Activated CD4-positive, alpha-beta T cell treated with anti-CD3 and anti-CD28 coated beads, Interleukin-2, amount 10 ng/mL, durations not matched to agents 7 days and 5 days (primary cell): ENCODE measurements at regions not wholly inside any gene's neighbourhood (a gene's known extent, or its start where the extent isn't known, plus 50 kb on each side); places are given as distances from the start of the nearest gene placed in this dataset.

ENCODE experiments used
- CTCF ChIA-PET: fragments of 350-600 bp; sonication (Branson Sonifier 250); formaldehyde crosslinking; loops from one replicate; lab custom pipeline; 2021; ENCODE audit warnings: antibody characterized with exemption; lab: Charles Lee
- POLR2A ChIA-PET: fragments of 350-600 bp; sonication (Branson Sonifier 250); formaldehyde crosslinking; loops from one replicate; lab custom pipeline; 2021; ENCODE audit warnings: antibody characterized with exemption; lab: Charles Lee
- DNase-seq: peaks from one replicate; pipeline ENCODE4 v3.0.0-alpha.2; 2020
- H3K27ac Mint-ChIP-seq: one replicate; pipeline ENCODE4 v1.8.0; 2021; ENCODE audit warnings: mild to moderate bottlenecking, moderate library complexity, mixed read lengths
- H3K27me3 Mint-ChIP-seq: one replicate; pipeline ENCODE4 v1.8.0; 2021; ENCODE audit warnings: mixed read lengths
- H3K36me3 Mint-ChIP-seq: one replicate; pipeline ENCODE4 v1.8.0; 2021; ENCODE audit warnings: low read depth, mixed read lengths
- H3K4me1 Mint-ChIP-seq: one replicate; pipeline ENCODE4 v1.8.0; 2021; ENCODE audit warnings: mixed read lengths
- H3K4me3 Mint-ChIP-seq: one replicate; pipeline ENCODE4 v1.8.0; 2021; ENCODE audit warnings: mild to moderate bottlenecking, moderate library complexity, mixed read lengths
- H3K9me3 Mint-ChIP-seq: one replicate; pipeline ENCODE4 v1.8.0; 2021; ENCODE audit warnings: mixed read lengths

- no peaks in the 10 kb centered on the region for H3K36me3 Mint-ChIP-seq
- no peak for DNase-seq
- peaks cover under 1% of the 10 kb centered on the region for H3K9me3 Mint-ChIP-seq
- ChIA-PET CTCF (no interaction called here), POLR2A (no interaction called here)
- no peak overlapping the region for H3K4me3 Mint-ChIP-seq
- peaks cover 2% of the 10 kb centered on the region for H3K27me3 Mint-ChIP-seq
- no peak overlapping the region for H3K27ac Mint-ChIP-seq
- H3K4me1 Mint-ChIP-seq, result no peaks in the 10 kb centered on the region
Observed at GRCh38 chr10:124306520-124306919, 112.2 kb downstream of the OAT start.

DNA sequence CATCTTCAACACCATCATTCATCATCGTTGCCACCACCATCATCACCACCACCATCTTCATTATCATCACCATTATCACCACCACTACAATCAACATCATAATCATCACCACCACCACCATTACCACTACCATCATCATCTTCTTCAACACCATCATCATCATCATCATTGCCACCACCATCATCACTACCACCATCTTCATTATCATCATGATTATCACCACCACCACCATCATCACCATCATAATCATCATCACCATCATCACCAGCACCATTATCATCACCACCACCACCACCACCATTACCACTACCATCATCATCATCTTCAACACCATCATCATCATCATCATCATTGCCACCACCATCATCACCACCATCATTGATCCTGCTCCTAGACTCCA is 112.7 kb downstream of the OAT start:
- Mint-ChIP-seq H3K27me3 (peaks cover 2% of the 10 kb centered on the region), H3K36me3 (no peaks in the 10 kb centered on the region), H3K4me3 (no peak overlapping the region), H3K27ac (no peak overlapping the region), H3K9me3 (peaks cover 4% of the 10 kb centered on the region), H3K4me1 (no peaks in the 10 kb centered on the region)
- POLR2A ChIA-PET, result no interaction called here
- CTCF ChIA-PET, result no interaction called here
- no peak for DNase-seq

GRCh38 chr10:124305131-124305530 is 113.6 kb downstream of the OAT start:
- H3K4me1 Mint-ChIP-seq, result no peaks in the 10 kb centered on the region
- peaks cover 8% of the 10 kb centered on the region for H3K9me3 Mint-ChIP-seq
- DNase-seq, result no peak
- ChIA-PET CTCF (no interaction called here), POLR2A (no interaction called here)
- no peaks in the 10 kb centered on the region for H3K36me3 Mint-ChIP-seq
- no peak overlapping the region for H3K4me3 Mint-ChIP-seq
- H3K27me3 Mint-ChIP-seq, result no peaks in the 10 kb centered on the region
- H3K27ac Mint-ChIP-seq, result no peak overlapping the region

- ChIA-PET POLR2A (no interaction called here), CTCF (no interaction called here)
- peaks cover 8% of the 10 kb centered on the region for H3K9me3 Mint-ChIP-seq
- no peaks in the 10 kb centered on the region for H3K36me3 Mint-ChIP-seq
- H3K4me1 Mint-ChIP-seq, result no peaks in the 10 kb centered on the region
- H3K4me3 Mint-ChIP-seq, result no peak overlapping the region
- H3K27me3 Mint-ChIP-seq, result no peaks in the 10 kb centered on the region
- DNase-seq, result no peak
- H3K27ac Mint-ChIP-seq, result no peak overlapping the region
Observed at GRCh38 chr10:124303662-124304418, 114.9 kb downstream of the OAT start.

GRCh38 chr10:124302951-124303505 is 115.7 kb downstream of the OAT start:
- H3K9me3 Mint-ChIP-seq, result peaks cover 8% of the 10 kb centered on the region
- H3K27me3 Mint-ChIP-seq, result no peaks in the 10 kb centered on the region
- no peaks in the 10 kb centered on the region for H3K4me1 Mint-ChIP-seq
- H3K4me3 Mint-ChIP-seq, result no peak overlapping the region
- POLR2A ChIA-PET, result no interaction called here
- DNase-seq, result no peak
- no peaks in the 10 kb centered on the region for H3K36me3 Mint-ChIP-seq
- CTCF ChIA-PET, result no interaction called here
- no peak overlapping the region for H3K27ac Mint-ChIP-seq

DNA sequence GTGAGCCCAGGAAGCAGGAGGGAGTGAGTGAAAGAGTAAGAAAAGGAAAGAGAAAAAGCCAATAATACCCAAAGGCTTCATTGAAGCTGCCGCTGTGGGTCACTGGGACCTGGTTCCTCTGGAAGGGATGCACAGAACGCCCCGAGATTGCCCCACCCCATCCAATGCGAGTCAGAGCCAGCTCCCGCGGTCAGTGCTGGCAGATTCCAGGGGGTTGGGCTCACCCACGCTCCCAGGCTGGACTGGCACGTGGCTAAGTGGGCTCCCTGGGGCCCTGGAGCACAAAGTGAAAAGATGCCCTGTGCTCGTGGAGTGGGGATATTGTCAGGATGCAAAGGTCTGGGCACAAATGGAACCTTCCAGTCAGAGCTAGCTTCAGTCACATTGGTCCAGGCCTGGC is 117.0 kb downstream of the OAT start:
- ChIA-PET POLR2A (no interaction called here), CTCF (no interaction called here)
- DNase-seq, result no peak
- no peaks in the 10 kb centered on the region for H3K27me3 Mint-ChIP-seq
- H3K27ac Mint-ChIP-seq, result no peak overlapping the region
- peaks cover 8% of the 10 kb centered on the region for H3K9me3 Mint-ChIP-seq
- H3K36me3 Mint-ChIP-seq, result no peaks in the 10 kb centered on the region
- no peak overlapping the region for H3K4me3 Mint-ChIP-seq
- no peaks in the 10 kb centered on the region for H3K4me1 Mint-ChIP-seq

- Mint-ChIP-seq H3K27ac (no peak overlapping the region), H3K4me3 (no peak overlapping the region), H3K27me3 (no peaks in the 10 kb centered on the region), H3K4me1 (no peaks in the 10 kb centered on the region), H3K36me3 (no peaks in the 10 kb centered on the region), H3K9me3 (peaks cover 8% of the 10 kb centered on the region)
- CTCF ChIA-PET, result interaction anchor here (0.5 kb wide), 1 partner anchor 557 kb away, joined by 3 read pairs; no protein-coding TSS in a partner anchor
- no peak for DNase-seq
- POLR2A ChIA-PET, result no interaction called here
Observed at GRCh38 chr10:124300735-124301134, 118.0 kb downstream of the OAT start.

GRCh38 chr10:124300224-124300623 is 118.5 kb downstream of the OAT start:
- no peaks in the 10 kb centered on the region for H3K36me3 Mint-ChIP-seq
- CTCF ChIA-PET, result no interaction called here
- H3K4me1 Mint-ChIP-seq, result no peaks in the 10 kb centered on the region
- H3K27me3 Mint-ChIP-seq, result no peaks in the 10 kb centered on the region
- no peak for DNase-seq
- peaks cover 8% of the 10 kb centered on the region for H3K9me3 Mint-ChIP-seq
- no peak overlapping the region for H3K4me3 Mint-ChIP-seq
- no peak overlapping the region for H3K27ac Mint-ChIP-seq
- POLR2A ChIA-PET, result no interaction called here

DNA sequence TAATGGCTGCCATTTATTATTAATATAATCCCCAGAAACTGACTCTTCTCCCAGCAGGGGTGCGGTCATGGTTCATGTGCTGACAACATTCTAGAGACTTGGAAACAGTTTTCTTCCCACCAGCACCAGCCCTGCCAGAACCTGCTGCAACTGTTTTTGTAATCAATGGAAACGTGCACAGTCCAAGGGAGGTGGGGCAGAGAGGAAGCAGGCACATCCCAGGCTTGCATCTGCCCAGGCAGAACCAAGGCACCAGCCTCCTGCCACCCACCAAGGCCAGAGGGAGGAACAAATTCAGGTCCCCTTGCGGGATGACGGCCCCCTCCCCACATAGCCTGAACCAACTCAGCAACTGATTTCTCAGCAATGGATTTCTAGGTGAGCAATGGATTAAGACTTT is 119.0 kb downstream of the OAT start:
- DNase-seq, result no peak
- ChIA-PET CTCF (no interaction called here), POLR2A (no interaction called here)
- H3K27me3 Mint-ChIP-seq, result no peaks in the 10 kb centered on the region
- H3K36me3 Mint-ChIP-seq, result no peaks in the 10 kb centered on the region
- no peaks in the 10 kb centered on the region for H3K4me1 Mint-ChIP-seq
- H3K4me3 Mint-ChIP-seq, result no peak overlapping the region
- no peak overlapping the region for H3K27ac Mint-ChIP-seq
- peaks cover 8% of the 10 kb centered on the region for H3K9me3 Mint-ChIP-seq

DNA sequence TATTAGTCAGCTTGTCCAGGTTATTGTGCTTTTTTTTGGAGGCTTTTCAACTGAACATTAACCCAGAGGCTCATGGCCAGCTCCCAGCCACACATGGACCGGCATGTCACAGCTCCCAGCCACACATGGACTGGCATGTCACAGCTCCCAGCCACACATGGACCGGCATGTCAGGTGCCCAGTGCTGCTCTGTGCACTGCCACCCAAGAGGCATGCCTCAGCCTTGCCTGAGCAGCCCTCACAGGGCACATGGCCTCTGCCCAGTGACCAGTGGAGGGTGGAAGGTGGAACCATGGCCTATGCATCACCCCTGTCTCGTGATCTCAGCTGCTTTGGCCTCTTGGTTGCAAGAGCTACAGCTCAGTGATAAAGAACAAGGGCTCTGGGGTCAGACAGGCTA is 119.8 kb downstream of the OAT start:
- CTCF ChIA-PET, result no interaction called here
- H3K4me3 Mint-ChIP-seq, result no peak overlapping the region
- peaks cover 8% of the 10 kb centered on the region for H3K9me3 Mint-ChIP-seq
- POLR2A ChIA-PET, result no interaction called here
- no peak overlapping the region for H3K27ac Mint-ChIP-seq
- H3K4me1 Mint-ChIP-seq, result no peaks in the 10 kb centered on the region
- H3K27me3 Mint-ChIP-seq, result no peaks in the 10 kb centered on the region
- DNase-seq, result no peak
- no peaks in the 10 kb centered on the region for H3K36me3 Mint-ChIP-seq

DNA sequence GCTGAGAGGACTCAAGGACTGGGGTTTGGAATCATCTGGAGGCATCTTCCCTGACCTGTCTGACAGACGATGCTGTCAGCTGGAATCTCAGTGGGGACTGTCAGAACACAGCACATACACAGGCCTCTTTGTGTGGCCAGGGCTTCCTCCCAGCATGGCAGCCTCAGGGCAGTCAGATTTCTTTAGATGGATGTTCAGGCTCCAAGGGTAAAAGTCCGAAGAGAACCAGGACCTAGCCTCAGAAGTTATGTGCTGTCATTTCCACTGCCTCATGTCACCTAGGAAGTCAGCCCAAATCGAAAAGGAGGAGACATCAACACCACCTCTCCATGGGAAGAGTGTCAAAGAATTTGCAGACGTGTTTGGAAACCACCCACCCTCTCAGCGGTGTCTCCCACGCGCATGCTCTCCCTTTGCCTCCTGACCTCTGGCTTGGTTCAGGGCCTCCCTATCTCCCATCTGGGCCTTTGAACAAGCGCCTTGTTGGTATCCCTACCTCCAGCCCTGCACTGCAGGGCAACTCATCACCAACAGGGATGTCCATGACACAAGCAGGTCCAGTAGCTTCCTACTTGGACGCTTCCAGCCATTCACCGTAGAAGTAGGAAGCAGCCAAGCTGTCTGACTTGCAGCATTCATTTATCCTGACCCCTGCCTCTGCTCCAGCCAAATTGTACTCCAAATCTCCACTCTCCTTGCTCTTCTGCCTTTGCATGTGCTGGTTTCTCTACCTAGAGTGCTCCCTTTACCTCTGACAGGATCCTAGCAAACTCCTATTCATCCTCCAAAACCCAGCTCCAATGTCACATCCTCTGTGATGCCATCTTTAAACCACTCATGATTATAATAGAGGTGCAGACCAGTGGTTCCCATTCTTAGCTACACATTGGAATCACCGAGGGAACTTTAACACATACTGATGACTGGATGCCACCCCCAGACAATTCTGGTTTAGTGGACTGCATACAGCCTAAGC is 121.6 kb downstream of the OAT start:
- POLR2A ChIA-PET, result no interaction called here
- DNase-seq, result no peak
- no peaks in the 10 kb centered on the region for H3K36me3 Mint-ChIP-seq
- H3K4me1 Mint-ChIP-seq, result no peaks in the 10 kb centered on the region
- CTCF ChIA-PET, result interaction anchor here (2.3 kb wide), 1 partner anchor 92 kb away, joined by 7 read pairs; no protein-coding TSS in a partner anchor
- H3K27ac Mint-ChIP-seq, result no peak overlapping the region
- H3K27me3 Mint-ChIP-seq, result no peaks in the 10 kb centered on the region
- H3K4me3 Mint-ChIP-seq, result no peak overlapping the region
- peaks cover 8% of the 10 kb centered on the region for H3K9me3 Mint-ChIP-seq

GRCh38 chr10:124296121-124296812 is 122.5 kb downstream of the OAT start:
- H3K4me1 Mint-ChIP-seq, result no peaks in the 10 kb centered on the region
- H3K4me3 Mint-ChIP-seq, result no peak overlapping the region
- no peak overlapping the region for H3K27ac Mint-ChIP-seq
- no peaks in the 10 kb centered on the region for H3K36me3 Mint-ChIP-seq
- H3K27me3 Mint-ChIP-seq, result no peaks in the 10 kb centered on the region
- DNase-seq, result no peak
- H3K9me3 Mint-ChIP-seq, result peaks cover 5% of the 10 kb centered on the region
- ChIA-PET CTCF (interaction anchor here (0.7 to 2.3 kb wide), 2 partner anchors 93 to 100 kb away, joined by 3 to 7 read pairs; no protein-coding TSS in a partner anchor), POLR2A (no interaction called here)
